ENCODE measurements at regions not wholly inside any gene's neighbourhood (a gene's known extent, or its start where the extent isn't known, plus 50 kb on each side); places are given as distances from the start of the nearest gene placed in this dataset.

GRCh38 chr1:181175955-181176354, 87.5 kb downstream of the IER5 start:
- H3K4me1 ChIP-seq = no peaks in the 10 kb centered on the region
- intact Hi-C loops (cut with DNase I) = no loop called here
- TF ChIP-seq, protein P1, sequence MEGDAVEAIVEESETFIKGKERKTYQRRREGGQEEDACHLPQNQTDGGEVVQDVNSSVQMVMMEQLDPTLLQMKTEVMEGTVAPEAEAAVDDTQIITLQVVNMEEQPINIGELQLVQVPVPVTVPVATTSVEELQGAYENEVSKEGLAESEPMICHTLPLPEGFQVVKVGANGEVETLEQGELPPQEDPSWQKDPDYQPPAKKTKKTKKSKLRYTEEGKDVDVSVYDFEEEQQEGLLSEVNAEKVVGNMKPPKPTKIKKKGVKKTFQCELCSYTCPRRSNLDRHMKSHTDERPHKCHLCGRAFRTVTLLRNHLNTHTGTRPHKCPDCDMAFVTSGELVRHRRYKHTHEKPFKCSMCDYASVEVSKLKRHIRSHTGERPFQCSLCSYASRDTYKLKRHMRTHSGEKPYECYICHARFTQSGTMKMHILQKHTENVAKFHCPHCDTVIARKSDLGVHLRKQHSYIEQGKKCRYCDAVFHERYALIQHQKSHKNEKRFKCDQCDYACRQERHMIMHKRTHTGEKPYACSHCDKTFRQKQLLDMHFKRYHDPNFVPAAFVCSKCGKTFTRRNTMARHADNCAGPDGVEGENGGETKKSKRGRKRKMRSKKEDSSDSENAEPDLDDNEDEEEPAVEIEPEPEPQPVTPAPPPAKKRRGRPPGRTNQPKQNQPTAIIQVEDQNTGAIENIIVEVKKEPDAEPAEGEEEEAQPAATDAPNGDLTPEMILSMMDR (IDR thresholded peaks at IDR 0.05) = no peak
- no peaks in the 10 kb centered on the region for H3K27me3 ChIP-seq
- H3K4me3 ChIP-seq = no peak overlapping the region
- ATAC-seq (no peak), DNase-seq (no peak)
- H3K27ac ChIP-seq = no peak overlapping the region
- no peaks in the 10 kb centered on the region for H3K36me3 ChIP-seq
- H3K9me3 ChIP-seq = peaks cover 0 to 6% of the 10 kb centered on the region in 2 donors

GRCh38 chr1:181178241-181178879, 89.9 kb downstream of the IER5 start:
- Histone ChIP-seq H3K36me3 (no peaks in the 10 kb centered on the region), H3K4me3 (no peak overlapping the region), H3K27ac (no peak overlapping the region), H3K4me1 (no peaks in the 10 kb centered on the region), H3K27me3 (no peaks in the 10 kb centered on the region), H3K9me3 (no peaks in the 10 kb centered on the region)
- intact Hi-C loops (cut with DNase I) = no loop called here
- DNase-seq (no peak), ATAC-seq (no peak)
- TF ChIP-seq, protein P1 (IDR thresholded peaks at IDR 0.05) = no peak

DNA sequence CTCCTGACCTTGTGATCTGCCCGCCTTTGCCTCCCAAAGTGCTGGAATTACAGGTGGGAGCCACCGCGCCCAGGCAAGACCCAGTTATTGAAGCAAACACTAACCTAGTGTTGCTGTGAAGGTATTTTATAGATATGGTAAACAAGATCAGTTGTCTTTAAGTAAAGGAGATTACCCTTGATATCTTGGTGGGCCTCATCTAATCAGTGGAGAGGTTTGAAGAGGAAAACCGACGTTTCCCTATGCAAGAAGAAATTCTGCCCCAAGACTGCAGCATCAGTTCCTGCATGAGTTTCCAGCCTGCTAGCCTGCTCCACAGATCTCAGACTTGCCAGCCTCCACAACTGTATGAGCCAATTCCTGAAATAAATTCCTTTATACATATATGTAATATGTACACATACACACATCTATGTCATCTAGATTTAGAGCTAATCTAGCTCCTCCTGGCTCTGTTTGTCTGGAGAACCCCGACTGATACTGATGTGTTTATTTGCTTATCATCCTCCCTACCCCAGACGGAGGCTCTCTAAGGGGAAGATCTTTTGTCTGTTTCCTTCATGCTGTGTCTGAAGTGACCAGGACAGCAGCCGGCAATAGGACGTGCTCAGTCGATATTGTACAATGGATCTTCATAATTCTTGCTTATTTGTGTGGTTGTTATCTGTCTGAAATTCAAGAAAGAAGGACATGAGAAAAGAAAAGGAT, 90.9 kb downstream of the IER5 start:
- ATAC-seq = no peak
- Histone ChIP-seq H3K4me3 (no peak overlapping the region), H3K27me3 (peaks cover 0 to 7% of the 10 kb centered on the region in 2 donors), H3K27ac (no peak overlapping the region), H3K4me1 (no peaks in the 10 kb centered on the region), H3K36me3 (no peaks in the 10 kb centered on the region), H3K9me3 (no peaks in the 10 kb centered on the region)
- TF ChIP-seq, protein P1 (IDR thresholded peaks at IDR 0.05) = no peak
- DNase-seq = no peak
- intact Hi-C loops (cut with DNase I) = no loop called here

DNA sequence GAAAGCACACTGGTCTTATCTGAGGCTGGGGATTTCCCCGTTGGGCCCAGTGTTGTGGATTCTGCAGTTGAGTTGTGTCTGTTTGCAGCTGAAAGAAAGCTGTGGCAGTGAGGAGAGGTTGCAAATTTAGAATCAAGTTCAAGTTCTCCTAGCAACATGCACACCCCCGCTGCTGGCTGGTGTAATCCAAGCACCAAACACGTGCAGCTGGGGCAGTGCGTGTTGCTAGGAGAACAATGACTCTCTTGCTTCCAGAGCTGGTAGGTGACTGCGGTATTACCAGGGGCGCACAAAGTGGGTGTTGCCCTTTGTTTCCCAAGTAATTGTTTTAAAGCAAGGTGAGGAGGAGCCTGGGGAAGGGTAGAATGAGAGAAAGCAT, 91.5 kb downstream of the IER5 start:
- DNase-seq (peak in 2 of 4 donors; percentile 59 to 79), ATAC-seq (peak; percentile 64)
- no peak overlapping the region for H3K4me3 ChIP-seq
- H3K9me3 ChIP-seq = no peaks in the 10 kb centered on the region
- TF ChIP-seq, protein P1 (IDR thresholded peaks at IDR 0.05) = no peak
- no peaks in the 10 kb centered on the region for H3K36me3 ChIP-seq
- peaks cover 0 to 7% of the 10 kb centered on the region in 2 donors for H3K27me3 ChIP-seq
- intact Hi-C loops (cut with DNase I) = no loop called here
- no peaks in the 10 kb centered on the region for H3K4me1 ChIP-seq
- no peak overlapping the region for H3K27ac ChIP-seq

GRCh38 chr1:181180407-181181031, 92.0 kb downstream of the IER5 start:
- no peak overlapping the region for H3K4me3 ChIP-seq
- H3K27ac ChIP-seq = no peak overlapping the region
- TF ChIP-seq, protein P1 (IDR thresholded peaks at IDR 0.05) = no peak
- H3K36me3 ChIP-seq = no peaks in the 10 kb centered on the region
- no peaks in the 10 kb centered on the region for H3K9me3 ChIP-seq
- intact Hi-C loops (cut with DNase I) = no loop called here
- H3K27me3 ChIP-seq = peaks cover 0 to 7% of the 10 kb centered on the region in 2 donors
- no peak for DNase-seq
- no peaks in the 10 kb centered on the region for H3K4me1 ChIP-seq
- no peak for ATAC-seq
